22Rv1 (cell line): ENCODE measurements at regions not wholly inside any gene's neighbourhood (a gene's known extent, or its start where the extent isn't known, plus 50 kb on each side); places are given as distances from the start of the nearest gene placed in this dataset.

Experiments
- ZFX ChIP-seq: fragments of 450-650 bp; IDR thresholded peaks from 2 replicates; pipeline ENCODE4 v1.6.1; 2017; ENCODE audit warnings: antibody characterized with exemption, borderline replicate concordance
- TF ChIP-seq, protein P1 (sequence below): fragments of 450-650 bp; IDR thresholded peaks from 2 replicates; pipeline ENCODE4 v1.5.1; 2017; ENCODE audit warnings: mild to moderate bottlenecking

GRCh38 chr11:87924125-87924524, 251.1 kb downstream of the RAB38 start:
- TF ChIP-seq, protein P1, sequence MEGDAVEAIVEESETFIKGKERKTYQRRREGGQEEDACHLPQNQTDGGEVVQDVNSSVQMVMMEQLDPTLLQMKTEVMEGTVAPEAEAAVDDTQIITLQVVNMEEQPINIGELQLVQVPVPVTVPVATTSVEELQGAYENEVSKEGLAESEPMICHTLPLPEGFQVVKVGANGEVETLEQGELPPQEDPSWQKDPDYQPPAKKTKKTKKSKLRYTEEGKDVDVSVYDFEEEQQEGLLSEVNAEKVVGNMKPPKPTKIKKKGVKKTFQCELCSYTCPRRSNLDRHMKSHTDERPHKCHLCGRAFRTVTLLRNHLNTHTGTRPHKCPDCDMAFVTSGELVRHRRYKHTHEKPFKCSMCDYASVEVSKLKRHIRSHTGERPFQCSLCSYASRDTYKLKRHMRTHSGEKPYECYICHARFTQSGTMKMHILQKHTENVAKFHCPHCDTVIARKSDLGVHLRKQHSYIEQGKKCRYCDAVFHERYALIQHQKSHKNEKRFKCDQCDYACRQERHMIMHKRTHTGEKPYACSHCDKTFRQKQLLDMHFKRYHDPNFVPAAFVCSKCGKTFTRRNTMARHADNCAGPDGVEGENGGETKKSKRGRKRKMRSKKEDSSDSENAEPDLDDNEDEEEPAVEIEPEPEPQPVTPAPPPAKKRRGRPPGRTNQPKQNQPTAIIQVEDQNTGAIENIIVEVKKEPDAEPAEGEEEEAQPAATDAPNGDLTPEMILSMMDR = no peak
- no peak for TF ChIP-seq ZFX
